GM12892 (cell line): ENCODE measurements at regions not wholly inside any gene's neighbourhood (a gene's known extent, or its start where the extent isn't known, plus 50 kb on each side); places are given as distances from the start of the nearest gene placed in this dataset.
"Not testable (repeated sequence)": the region's sequence is repeated elsewhere in the genome, so short reads cannot be mapped to it uniquely, and the experiment has no call there.

Source experiments
- POLR2AphosphoS5 ChIP-seq: IDR thresholded peaks from 2 replicates; pipeline ENCODE4 v1.6.1; 2011; ENCODE audit warnings: low read depth, low read length, control low read depth
- TAF1 ChIP-seq: IDR thresholded peaks from 2 replicates; pipeline ENCODE4 v1.6.1; 2011; ENCODE audit warnings: low read depth, mild to moderate bottlenecking, control low read depth, low read length, borderline replicate concordance

DNA sequence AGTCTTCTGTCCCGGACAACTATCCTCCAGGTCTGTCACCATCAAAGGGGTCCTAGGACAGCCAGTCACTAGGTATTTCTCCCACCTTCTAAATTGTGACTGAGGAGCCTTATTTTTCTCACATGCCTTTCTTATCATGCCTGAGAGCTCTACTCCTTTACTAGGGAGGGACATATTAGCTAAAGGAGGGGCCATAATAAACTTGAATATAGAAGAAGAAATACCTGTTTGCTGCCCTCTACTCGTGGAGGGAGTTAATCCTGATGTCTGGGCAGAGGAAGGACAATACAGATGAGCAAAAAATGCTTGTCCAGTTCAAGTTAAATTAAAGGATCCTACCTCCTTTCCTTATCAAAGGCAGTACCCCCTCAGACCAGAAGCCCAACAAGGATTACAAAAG lies 145.8 kb upstream of the ATF7IP start:
- TF ChIP-seq TAF1, POLR2AphosphoS5: not testable (repeated sequence)
